Caco-2 (cell line): ENCODE measurements at regions not wholly inside any gene's neighbourhood (a gene's known extent, or its start where the extent isn't known, plus 50 kb on each side); places are given as distances from the start of the nearest gene placed in this dataset.

Source experiments
- BruUV-seq: library from RNA; stranded (reverse); fragments of 400-500 nt; replicated peaks from 2 replicates; lab custom pipeline; 2021; lab: Mats Ljungman, UMichigan
- CTCF ChIA-PET: fragments of 300-600 bp; sonication (Branson Sonifier 250); formaldehyde crosslinking; loops from one replicate; lab custom pipeline; 2022; ENCODE audit warnings: antibody characterized with exemption; lab: Charles Lee
- POLR2A ChIA-PET: fragments of 300-600 bp; sonication (Branson Sonifier 250); formaldehyde crosslinking; loops from one replicate; lab custom pipeline; 2022; ENCODE audit warnings: antibody characterized with exemption; lab: Charles Lee
- DNase-seq, 2 experiments: peaks; one replicate each; pipeline versions ENCODE4 v3.0.0 to v3.0.0-alpha.2; 2020 to 2022
- H3K27me3 ChIP-seq: replicated peaks from 2 replicates; pipeline ENCODE4 v1.6.0; 2011; ENCODE audit warnings: low read length; ENCODE audit not compliant: control insufficient read depth, insufficient read depth
- H3K36me3 ChIP-seq: 2 replicates; pipeline ENCODE4 v1.5.1; 2011; ENCODE audit warnings: low read length; ENCODE audit not compliant: control insufficient read depth, insufficient read depth
- H3K4me1 ChIP-seq: fragments of 250-450 bp; sonication (Bioruptor Pico); 2 replicates; pipeline ENCODE4 v1.5.1; 2020; ENCODE audit warnings: mild to moderate bottlenecking
- H3K4me3 ChIP-seq: 2 replicates; pipeline ENCODE4 v1.5.1; 2011; ENCODE audit warnings: low read depth, mild to moderate bottlenecking, control low read depth, low read length
- H3K9me3 ChIP-seq: fragments of 250-450 bp; sonication (Bioruptor Pico); 2 replicates; pipeline ENCODE4 v1.5.1; 2020; ENCODE audit warnings: mild to moderate bottlenecking, moderate library complexity
- H3K27ac Mint-ChIP-seq: one replicate; pipeline ENCODE4 v1.8.0; 2022; ENCODE audit warnings: mixed read lengths; ENCODE audit not compliant: unreplicated experiment
- H3K27me3 Mint-ChIP-seq: one replicate; pipeline ENCODE4 v1.8.0; 2022; ENCODE audit warnings: mixed read lengths; ENCODE audit not compliant: insufficient read depth, unreplicated experiment
- H3K36me3 Mint-ChIP-seq: one replicate; pipeline ENCODE4 v1.8.0; 2022; ENCODE audit warnings: mild to moderate bottlenecking, mixed read lengths; ENCODE audit not compliant: insufficient read depth, unreplicated experiment
- H3K4me1 Mint-ChIP-seq: one replicate; pipeline ENCODE4 v1.8.0; 2022; ENCODE audit warnings: low read depth, mixed read lengths; ENCODE audit not compliant: unreplicated experiment
- H3K4me3 Mint-ChIP-seq: one replicate; pipeline ENCODE4 v1.8.0; 2022; ENCODE audit warnings: mild to moderate bottlenecking, moderate library complexity, mixed read lengths; ENCODE audit not compliant: unreplicated experiment
- H3K9me3 Mint-ChIP-seq: one replicate; pipeline ENCODE4 v1.8.0; 2022; ENCODE audit warnings: mixed read lengths; ENCODE audit not compliant: unreplicated experiment
- CTCF ChIP-seq, 2 experiments: fragments of 200-600 bp in 1 of 2; IDR thresholded peaks; 1 replicate in 1 of 2; 2 replicates in 1 of 2; pipeline versions ENCODE4 v1.5.1 to v1.8.0; 2011 to 2022; ENCODE audit warnings: antibody characterized with exemption in 1 of 2, control low read depth in 1 of 2, inconsistent platforms in 1 of 2, low read depth in 1 of 2, low read length in 1 of 2, mild to moderate bottlenecking in 1 of 2, moderate library complexity in 1 of 2; ENCODE audit not compliant: insufficient read depth in 1 of 2, severe bottlenecking in 1 of 2, unreplicated experiment in 1 of 2
- intact Hi-C: fragments of 100-400 bp; cut with micrococcal nuclease; formaldehyde crosslinking; loops from one replicate; pipeline ENCODE4 v1.10.0; 2022; ENCODE audit not compliant: unreplicated experiment

- CTCF ChIA-PET, result no interaction called here
- H3K27ac Mint-ChIP-seq, result no peak overlapping the region
Observed at GRCh38 chr7:1325646-1326510, 93.2 kb downstream of the UNCX start.

GRCh38 chr7:1326511-1326785 lies 93.8 kb downstream of the UNCX start:
- ChIA-PET POLR2A (no interaction called here), CTCF (no interaction called here)
- intact Hi-C loops, result no loop called here
- Histone ChIP-seq H3K27me3 (no peaks in the 10 kb centered on the region), H3K4me1 (no peaks in the 10 kb centered on the region), H3K4me3 (no peak overlapping the region), H3K9me3 (no peaks in the 10 kb centered on the region), H3K36me3 (no peaks in the 10 kb centered on the region)
- TF ChIP-seq CTCF (IDR thresholded peaks at IDR 0.05; ENCODE audit: insufficient read depth in 1 of 2, low read depth in 1 of 2, low read length in 1 of 2, severe bottlenecking in 1 of 2, unreplicated experiment in 1 of 2), result no peak
- Mint-ChIP-seq H3K27me3 (peaks cover 6% of the 10 kb centered on the region), H3K9me3 (no peaks in the 10 kb centered on the region), H3K27ac (no peak overlapping the region), H3K4me3 (no peak overlapping the region), H3K36me3 (no peaks in the 10 kb centered on the region), H3K4me1 (no peaks in the 10 kb centered on the region)
- BruUV-seq, result no TSS peak
- DNase-seq, result no peak

More at GRCh38 chr7:1325646-1326510, 93.2 kb downstream of the UNCX start:
- POLR2A ChIA-PET, result no interaction called here
- Mint-ChIP-seq H3K4me3 (no peak overlapping the region), H3K27me3 (peaks cover 6% of the 10 kb centered on the region), H3K36me3 (no peaks in the 10 kb centered on the region), H3K4me1 (no peaks in the 10 kb centered on the region), H3K9me3 (no peaks in the 10 kb centered on the region)
- no TSS peak for BruUV-seq
- Histone ChIP-seq H3K4me3 (no peak overlapping the region), H3K4me1 (no peaks in the 10 kb centered on the region), H3K9me3 (no peaks in the 10 kb centered on the region), H3K36me3 (no peaks in the 10 kb centered on the region), H3K27me3 (no peaks in the 10 kb centered on the region)
- no peak for DNase-seq
- intact Hi-C loops, result no loop called here
- no peak for TF ChIP-seq CTCF (IDR thresholded peaks at IDR 0.05; ENCODE audit: insufficient read depth in 1 of 2, low read depth in 1 of 2, low read length in 1 of 2, severe bottlenecking in 1 of 2, unreplicated experiment in 1 of 2)

GRCh38 chr7:1329261-1329660 lies 96.6 kb downstream of the UNCX start:
- ChIA-PET CTCF (no interaction called here), POLR2A (no interaction called here)
- BruUV-seq, result no TSS peak
- Histone ChIP-seq H3K4me1 (no peaks in the 10 kb centered on the region), H3K9me3 (no peaks in the 10 kb centered on the region), H3K4me3 (no peak overlapping the region), H3K36me3 (no peaks in the 10 kb centered on the region), H3K27me3 (no peaks in the 10 kb centered on the region)
- H3K27ac Mint-ChIP-seq, result no peak overlapping the region
- H3K4me1 Mint-ChIP-seq, result no peaks in the 10 kb centered on the region
- no peak for TF ChIP-seq CTCF (IDR thresholded peaks at IDR 0.05; ENCODE audit: insufficient read depth in 1 of 2, low read depth in 1 of 2, low read length in 1 of 2, severe bottlenecking in 1 of 2, unreplicated experiment in 1 of 2)
- no peak for DNase-seq
- H3K27me3 Mint-ChIP-seq, result peaks cover 3% of the 10 kb centered on the region
- intact Hi-C loops, result no loop called here
- H3K9me3 Mint-ChIP-seq, result no peaks in the 10 kb centered on the region
- H3K4me3 Mint-ChIP-seq, result no peak overlapping the region
- no peaks in the 10 kb centered on the region for H3K36me3 Mint-ChIP-seq
